H1 (cell line): ENCODE measurements at regions not wholly inside any gene's neighbourhood (a gene's known extent, or its start where the extent isn't known, plus 50 kb on each side); places are given as distances from the start of the nearest gene placed in this dataset.

Experiments used
- CTCF ChIA-PET: fragments of 300-600 bp; sonication (Branson Sonifier 250); formaldehyde crosslinking; loops from one replicate; lab custom pipeline; 2021; ENCODE audit not compliant: partially characterized antibody; lab: Charles Lee
- POLR2A ChIA-PET: fragments of 300-600 bp; sonication (Branson Sonifier 250); formaldehyde crosslinking; loops from one replicate; lab custom pipeline; 2021; ENCODE audit warnings: inconsistent platforms; ENCODE audit not compliant: partially characterized antibody; lab: Charles Lee
- DNase-seq, 2 experiments: peaks; one replicate each; pipeline versions ENCODE4 v3.0.0 to v3.0.0-alpha.2; 2010 to 2022; ENCODE audit warnings: low spot score in 2 of 2, low read depth in 1 of 2, mixed read lengths in 1 of 2
- FAIRE-seq: peaks from 2 replicates; lab custom pipeline; 2011; peaks lifted over from hg19 to GRCh38; lab: Jason Lieb, UNC
- H2AFZ ChIP-seq: 2 replicates; pipeline ENCODE4 v1.8.1; 2012; ENCODE audit warnings: low read length, inconsistent platforms
- H2AK5ac ChIP-seq: 2 replicates; pipeline ENCODE4 v1.6.1; 2013; ENCODE audit warnings: low read depth, low read length
- H2BK120ac ChIP-seq: replicated peaks from 2 replicates; pipeline ENCODE3; 2013; ENCODE audit warnings: low read depth, low read length, inconsistent platforms
- H2BK12ac ChIP-seq: 2 replicates; pipeline ENCODE4 v1.6.1; 2013; ENCODE audit warnings: low read depth, low read length
- H2BK15ac ChIP-seq: 2 replicates; pipeline ENCODE4 v1.6.1; 2013; ENCODE audit warnings: low read length
- H2BK20ac ChIP-seq: 2 replicates; pipeline ENCODE4 v1.6.1; 2013; ENCODE audit warnings: low read length
- H2BK5ac ChIP-seq: 2 replicates; pipeline ENCODE4 v1.6.1; 2013; ENCODE audit warnings: low read depth, low read length
- H3K14ac ChIP-seq: 2 replicates; pipeline ENCODE4 v1.6.1; 2013; ENCODE audit warnings: inconsistent platforms; ENCODE audit not compliant: insufficient read length
- H3K18ac ChIP-seq: 2 replicates; pipeline ENCODE4 v1.6.1; 2013; ENCODE audit warnings: low read length; ENCODE audit errors: extremely low read depth
- H3K23ac ChIP-seq: 2 replicates; pipeline ENCODE4 v1.6.1; 2013; ENCODE audit warnings: inconsistent platforms; ENCODE audit not compliant: insufficient read length
- H3K23me2 ChIP-seq: 2 replicates; pipeline ENCODE4 v1.6.1; 2013; ENCODE audit warnings: low read depth, low read length
- H3K27ac ChIP-seq: 2 replicates; pipeline ENCODE4 v1.6.1; 2011; ENCODE audit warnings: low read depth, low read length, inconsistent platforms
- H3K27me3 ChIP-seq, 4 experiments: replicated peaks in 1 of 4; 1 replicate in 1 of 4; 2 replicates in 3 of 4; pipeline versions ENCODE4 v1.6.1 to v1.8.1; 2011 to 2013; ENCODE audit warnings: low read length in 3 of 4, mild to moderate bottlenecking in 3 of 4, inconsistent platforms in 2 of 4, mixed read lengths in 2 of 4, moderate library complexity in 1 of 4; ENCODE audit not compliant: control insufficient read depth in 3 of 4, insufficient read depth in 3 of 4; ENCODE audit errors: extremely low read depth in 1 of 4
- H3K36me3 ChIP-seq, 4 experiments: 2 replicates each; pipeline versions ENCODE4 v1.6.1 to v1.8.1; 2011 to 2013; ENCODE audit warnings: mild to moderate bottlenecking in 4 of 4, low read length in 3 of 4, moderate library complexity in 2 of 4, control low read depth in 1 of 4, inconsistent platforms in 1 of 4; ENCODE audit not compliant: insufficient read depth in 4 of 4, control insufficient read depth in 2 of 4
- H3K4ac ChIP-seq: replicated peaks from 2 replicates; pipeline ENCODE3; 2013; ENCODE audit warnings: low read length, low read depth, mixed read lengths, inconsistent platforms; ENCODE audit not compliant: insufficient read length
- H3K4me1 ChIP-seq, 4 experiments: replicated peaks in 1 of 4; 1 replicate in 1 of 4; 2 replicates in 3 of 4; pipeline versions ENCODE4 v1.6.1 to v1.8.1; 2011 to 2013; ENCODE audit warnings: low read length in 3 of 4, inconsistent platforms in 2 of 4, mixed read lengths in 1 of 4; ENCODE audit not compliant: insufficient read depth in 4 of 4, control insufficient read depth in 3 of 4
- H3K4me2 ChIP-seq, 2 experiments: 2 replicates each; pipeline versions ENCODE4 v1.6.1 to v1.8.1; 2011 to 2013; ENCODE audit warnings: low read depth in 2 of 2, low read length in 2 of 2, control low read depth in 1 of 2, inconsistent platforms in 1 of 2, mild to moderate bottlenecking in 1 of 2; ENCODE audit not compliant: insufficient read depth in 1 of 2
- H3K4me3 ChIP-seq, 4 experiments: fragments of 200-600, 300-600 bp in 1 of 4; sonication (generic), shearing (Covaris generic), sonication (Bioruptor Twin) in 1 of 4; 2 replicates each; pipeline versions ENCODE4 v1.5.1 to v1.8.1; 2011 to 2016; ENCODE audit warnings: low read length in 4 of 4, low read depth in 3 of 4, control low read depth in 2 of 4, inconsistent platforms in 2 of 4, mild to moderate bottlenecking in 2 of 4, mixed read lengths in 1 of 4, moderate library complexity in 1 of 4; ENCODE audit not compliant: insufficient read depth in 2 of 4; ENCODE audit errors: extremely low read depth in 1 of 4
- H3K56ac ChIP-seq: replicated peaks from 2 replicates; pipeline ENCODE3; 2013; ENCODE audit warnings: low read depth, mild to moderate bottlenecking, mixed read lengths, low read length, inconsistent platforms; ENCODE audit not compliant: insufficient read length
- H3K79me1 ChIP-seq: 2 replicates; pipeline ENCODE4 v1.6.1; 2013; ENCODE audit warnings: low read depth, low read length, control low read depth
- H3K79me2 ChIP-seq, 2 experiments: 2 replicates each; pipeline versions ENCODE4 v1.6.1 to v1.8.1; 2012 to 2013; ENCODE audit warnings: low read length in 2 of 2, mild to moderate bottlenecking in 2 of 2, inconsistent platforms in 1 of 2; ENCODE audit not compliant: insufficient read depth in 2 of 2, control insufficient read depth in 1 of 2
- H3K9ac ChIP-seq, 4 experiments: replicated peaks in 1 of 4; 1 replicate in 1 of 4; 2 replicates in 3 of 4; pipeline versions ENCODE4 v1.6.1 to v1.8.1; 2011 to 2013; ENCODE audit warnings: low read depth in 3 of 4, low read length in 3 of 4, control low read depth in 2 of 4, mild to moderate bottlenecking in 2 of 4, moderate library complexity in 2 of 4, inconsistent platforms in 1 of 4; ENCODE audit errors: extremely low read depth in 1 of 4
- H3K9me3 ChIP-seq, 2 experiments: 2 replicates each; pipeline versions ENCODE4 v1.6.1 to v1.8.1; 2012 to 2013; ENCODE audit warnings: mild to moderate bottlenecking in 2 of 2, moderate library complexity in 2 of 2, control low read depth in 1 of 2, inconsistent platforms in 1 of 2, low read depth in 1 of 2, low read length in 1 of 2, mixed read lengths in 1 of 2; ENCODE audit not compliant: insufficient read depth in 2 of 2
- H4K20me1 ChIP-seq, 2 experiments: replicated peaks in 1 of 2; 2 replicates each; pipeline versions ENCODE3 to v1.8.1; 2011 to 2013; ENCODE audit warnings: inconsistent platforms in 2 of 2, low read length in 2 of 2, mild to moderate bottlenecking in 1 of 2; ENCODE audit not compliant: insufficient read depth in 2 of 2, control insufficient read depth in 1 of 2
- H4K5ac ChIP-seq: 2 replicates; pipeline ENCODE4 v1.6.1; 2013; ENCODE audit warnings: low read length, low read depth, mixed read lengths, inconsistent platforms; ENCODE audit not compliant: insufficient read length
- H4K8ac ChIP-seq: 2 replicates; pipeline ENCODE4 v1.8.0; 2013; ENCODE audit warnings: mild to moderate bottlenecking, moderate library complexity, low read length, inconsistent platforms; ENCODE audit not compliant: insufficient read depth; ENCODE audit errors: extremely low read depth
- H4K91ac ChIP-seq: replicated peaks from 2 replicates; pipeline ENCODE3; 2013; ENCODE audit warnings: low read length, mixed read lengths, inconsistent platforms; ENCODE audit not compliant: insufficient read length
- ATF2 ChIP-seq: IDR thresholded peaks from 2 replicates; pipeline ENCODE4 v1.6.1; 2012; ENCODE audit warnings: low read length, inconsistent platforms
- HDAC2 ChIP-seq, 2 experiments: fragments of 300-600 bp in 1 of 2; sonication (generic) in 1 of 2; IDR thresholded peaks; 2 replicates each; pipeline ENCODE4 v1.6.1; 2011 to 2012; ENCODE audit warnings: low read depth in 2 of 2, low read length in 2 of 2, mild to moderate bottlenecking in 2 of 2, moderate library complexity in 2 of 2, borderline replicate concordance in 1 of 2, inconsistent platforms in 1 of 2
- JUN ChIP-seq: IDR thresholded peaks from 2 replicates; pipeline ENCODE4 v1.6.1; 2011; ENCODE audit warnings: low read depth, mild to moderate bottlenecking, improper control_type of control experiment, low read length
- NANOG ChIP-seq: IDR thresholded peaks from 2 replicates; pipeline ENCODE4 v1.6.1; 2011; ENCODE audit warnings: low read length, low read depth, mild to moderate bottlenecking, inconsistent platforms; ENCODE audit not compliant: insufficient read depth, poor library complexity, severe bottlenecking
- PHF8 ChIP-seq: fragments of 200-600 bp; sonication (generic); conservative IDR thresholded peaks from 2 replicates; pipeline ENCODE4 v1.7.1; 2012; ENCODE audit warnings: low read depth, mild to moderate bottlenecking, inconsistent platforms, low read length, moderate library complexity
- SIX5 ChIP-seq: IDR thresholded peaks from 2 replicates; pipeline ENCODE4 v1.6.1; 2011; ENCODE audit warnings: mild to moderate bottlenecking, low read depth, low read length
- SP1 ChIP-seq: IDR thresholded peaks from 2 replicates; pipeline ENCODE4 v1.6.1; 2011; ENCODE audit warnings: low read depth, low read length
- SRF ChIP-seq: IDR thresholded peaks from 2 replicates; pipeline ENCODE4 v1.6.1; 2011; ENCODE audit warnings: mild to moderate bottlenecking, low read depth, low read length, moderate library complexity
- USF2 ChIP-seq: IDR thresholded peaks from 2 replicates; pipeline ENCODE4 v1.6.1; 2011; ENCODE audit warnings: low read length, improper control_type of control experiment
- WGBS, 2 experiments: shearing (Covaris generic) in 1 of 2; methylation state at CpG; one replicate each; pipeline versions ENCODE4 v1.1.6 to v1.1.7; 2013 to 2015; ENCODE audit warnings: low lambda C conversion rate in 2 of 2, mixed read lengths in 2 of 2, inconsistent platforms in 1 of 2, low coverage in 1 of 2, missing lambda C conversion rate in 1 of 2; ENCODE audit not compliant: insufficient replicate concordance in 2 of 2, insufficient coverage in 1 of 2, insufficient read length in 1 of 2; ENCODE audit errors: extremely low coverage in 1 of 2, missing lambda C conversion rate in 1 of 2; 5-methylcytosine and 5-hydroxymethylcytosine counted together

- Histone ChIP-seq H2BK20ac (no peak overlapping the region), H3K4me1 (peaks cover 0 to 14% (median 0%) of the 10 kb centered on the region in 4 experiments; a peak in 3 of 7 replicates), H2BK5ac (no peak overlapping the region), H4K5ac (no peak overlapping the region), H3K27ac (no peak overlapping the region), H2AK5ac (no peak overlapping the region), H2BK12ac (no peak overlapping the region), H3K4me2 (no peak overlapping the region), H4K91ac (no peak overlapping the region), H2BK15ac (no peak overlapping the region), H3K27me3 (peaks cover 0 to 2% (median 0%) of the 10 kb centered on the region in 4 experiments; a peak in 1 of 7 replicates), H2AFZ (no peak overlapping the region), H3K9ac (no peak overlapping the region), H2BK120ac (no peak overlapping the region), H3K9me3 (peaks cover 0 to 5% of the 10 kb centered on the region in 2 experiments; a peak in 1 of 4 replicates), H3K56ac (no peak overlapping the region), H3K4me3 (no peak overlapping the region), H3K18ac (no peak overlapping the region), H4K8ac (no peak overlapping the region; the same call in 1 of the 2 replicates), H3K23ac (no peak overlapping the region), H3K79me1 (no peaks in the 10 kb centered on the region; the same call in none of the 2 replicates)
- POLR2A ChIA-PET, result no interaction called here
- TF ChIP-seq SIX5 (no peak), USF2 (no peak), PHF8 (no peak), HDAC2 (IDR thresholded peaks at IDR 0.05; ENCODE audit: borderline replicate concordance in 1 of 2, low read depth in 2 of 2, low read length in 2 of 2) (no peak), SRF (no peak), JUN (no peak), NANOG (no peak), SP1 (no peak), ATF2 (no peak)
- TF ChIP-seq, all 59 proteins: peak for 0
- Histone ChIP-seq H3K4ac (no peak overlapping the region), H4K20me1 (peaks cover 0 to 2% of the 10 kb centered on the region in 2 experiments), H3K36me3 (no peaks in the 10 kb centered on the region), H3K14ac (no peak overlapping the region), H3K23me2 (no peaks in the 10 kb centered on the region), H3K79me2 (no peaks in the 10 kb centered on the region)
- 92% methylated on average over 27 of the region's 31 CpGs; no CpG with 5 or more reads in 1 of the 2 experiments for whole genome bisulfite sequencing, 2 experiments
- FAIRE-seq, result no peak
- CTCF ChIA-PET, result no interaction called here
- DNase-seq, result no peak
Measured at GRCh38 chr18:79606621-79607331, 72.8 kb upstream of the CTDP1 start.
